ENCODE measurements at regions not wholly inside any gene's neighbourhood (a gene's known extent, or its start where the extent isn't known, plus 50 kb on each side); places are given as distances from the start of the nearest gene placed in this dataset.
A peak's percentile ranks its signal among the peaks of the same experiment; 100 is the strongest.

GRCh38 chr6:67285770-67286495 is 1349.1 kb upstream of the ADGRB3 start:
- no peak overlapping the region for H3K4me2 ChIP-seq (ENCODE audit: insufficient read depth, low read length, poor library complexity, severe bottlenecking)
- no peaks in the 10 kb centered on the region for H3K4me1 ChIP-seq (ENCODE audit: control insufficient read depth in 2 of 2, insufficient read depth in 1 of 2, low read depth in 1 of 2, low read length in 2 of 2)
- H3K4me3 ChIP-seq (ENCODE audit: low read length in 2 of 2) = no peak overlapping the region
- no peak overlapping the region for H2BK12ac ChIP-seq (ENCODE audit: low read length)
- H2AK5ac ChIP-seq (ENCODE audit: low read depth, low read length) = no peak overlapping the region
- no peak for DNase-seq (ENCODE audit: low spot score)
- no peak overlapping the region for H3K27ac ChIP-seq (replicated peaks; ENCODE audit: low read length)
- no peak overlapping the region for H2BK120ac ChIP-seq (ENCODE audit: low read depth, low read length)
- H2BK15ac ChIP-seq (ENCODE audit: low read length) = no peak overlapping the region
- no peak overlapping the region for H3K18ac ChIP-seq (ENCODE audit: low read length)
- no peak overlapping the region for H4K8ac ChIP-seq (ENCODE audit: low read depth, low read length)
- H3K79me1 ChIP-seq (ENCODE audit: low read depth, low read length) = no peaks in the 10 kb centered on the region
- H3K36me3 ChIP-seq (replicated peaks in 1 of 2; ENCODE audit: control insufficient read depth in 2 of 2, insufficient read depth in 2 of 2, low read length in 2 of 2) = no peaks in the 10 kb centered on the region
- no peak overlapping the region for H2AFZ ChIP-seq (ENCODE audit: low read length)
- no peak overlapping the region for H3K4ac ChIP-seq (ENCODE audit: low read length)
- H2BK5ac ChIP-seq (ENCODE audit: low read length) = no peak overlapping the region
- no peak overlapping the region for H3K14ac ChIP-seq (ENCODE audit: low read length)
- H3K9ac ChIP-seq (ENCODE audit: low read depth, low read length, poor library complexity) = no peak overlapping the region
- H3K9me3 ChIP-seq (replicated peaks in 1 of 2; ENCODE audit: control insufficient read depth in 2 of 2, insufficient read depth in 1 of 2, low read depth in 1 of 2, low read length in 2 of 2) = no peaks in the 10 kb centered on the region
- H4K91ac ChIP-seq (ENCODE audit: low read depth, low read length, poor library complexity) = no peak overlapping the region
- no peak overlapping the region for H3K23ac ChIP-seq (ENCODE audit: low read depth, low read length, poor library complexity)
- H3K27me3 ChIP-seq (ENCODE audit: control insufficient read depth in 3 of 3, insufficient read depth in 3 of 3, low read depth in 1 of 3, low read length in 3 of 3) = no peaks in the 10 kb centered on the region

DNA sequence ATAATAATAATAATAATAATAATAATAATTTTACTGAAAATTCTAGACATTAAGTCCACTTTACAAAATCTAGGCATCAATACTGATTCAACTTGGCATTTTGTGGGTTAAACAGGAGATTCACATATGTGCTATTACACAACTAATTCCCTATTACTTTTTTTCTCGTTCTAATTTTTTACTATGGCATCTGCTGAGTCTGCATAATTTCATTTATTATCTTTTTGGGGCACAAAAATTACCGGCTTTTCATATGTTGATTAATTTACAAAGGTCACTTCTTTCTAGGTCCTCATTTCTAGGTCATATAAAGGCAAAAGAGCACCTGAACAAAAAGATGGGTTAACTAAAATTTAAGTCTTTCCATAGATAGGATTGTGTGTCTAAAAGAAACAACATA is 1357.8 kb upstream of the ADGRB3 start:
- Histone ChIP-seq H3K9ac (ENCODE audit: low read depth, low read length, poor library complexity) (no peak overlapping the region), H3K4me3 (ENCODE audit: low read length in 2 of 2) (no peak overlapping the region)
- no CpG with 5 or more reads among the region's 2 CpGs for WGBS, 2 donors (ENCODE audit: extremely low coverage in 2 of 2, insufficient read length in 2 of 2, insufficient replicate concordance in 1 of 2)

GRCh38 chr6:67265996-67266921 is 1368.8 kb upstream of the ADGRB3 start:
- no peak overlapping the region for H3K23ac ChIP-seq (ENCODE audit: low read depth, low read length, poor library complexity)
- no peak overlapping the region for H3K4ac ChIP-seq (ENCODE audit: low read length)
- H3K27me3 ChIP-seq (ENCODE audit: control insufficient read depth in 3 of 3, insufficient read depth in 3 of 3, low read depth in 1 of 3, low read length in 3 of 3) = no peaks in the 10 kb centered on the region
- H3K9ac ChIP-seq (ENCODE audit: low read depth, low read length, poor library complexity) = no peak overlapping the region
- DNase-seq (ENCODE audit: low spot score) = no peak
- no peaks in the 10 kb centered on the region for H3K36me3 ChIP-seq (replicated peaks in 1 of 2; ENCODE audit: control insufficient read depth in 2 of 2, insufficient read depth in 2 of 2, low read length in 2 of 2)
- H3K4me2 ChIP-seq (ENCODE audit: insufficient read depth, low read length, poor library complexity, severe bottlenecking) = no peak overlapping the region
- no peak overlapping the region for H2AK5ac ChIP-seq (ENCODE audit: low read depth, low read length)
- H3K79me1 ChIP-seq (ENCODE audit: low read depth, low read length) = no peaks in the 10 kb centered on the region
- no peak overlapping the region for H2BK12ac ChIP-seq (ENCODE audit: low read length)
- H4K8ac ChIP-seq (ENCODE audit: low read depth, low read length) = no peak overlapping the region
- H3K14ac ChIP-seq (ENCODE audit: low read length) = no peak overlapping the region
- no peak overlapping the region for H3K27ac ChIP-seq (replicated peaks; ENCODE audit: low read length)
- WGBS, 2 donors (ENCODE audit: extremely low coverage in 2 of 2, insufficient read length in 2 of 2, insufficient replicate concordance in 1 of 2) = no CpG with 5 or more reads among the region's 20 CpGs
- H3K9me3 ChIP-seq (replicated peaks in 1 of 2; ENCODE audit: control insufficient read depth in 2 of 2, insufficient read depth in 1 of 2, low read depth in 1 of 2, low read length in 2 of 2) = no peaks in the 10 kb centered on the region
- H3K4me3 ChIP-seq (ENCODE audit: low read length in 2 of 2) = no peak overlapping the region
- peaks cover 0 to 3% of the 10 kb centered on the region in 2 donors for H3K4me1 ChIP-seq (ENCODE audit: control insufficient read depth in 2 of 2, insufficient read depth in 1 of 2, low read depth in 1 of 2, low read length in 2 of 2)
- H4K91ac ChIP-seq (ENCODE audit: low read depth, low read length, poor library complexity) = no peak overlapping the region
- H2BK15ac ChIP-seq (ENCODE audit: low read length) = no peak overlapping the region
- H2BK120ac ChIP-seq (ENCODE audit: low read depth, low read length) = no peak overlapping the region
- no peak overlapping the region for H2AFZ ChIP-seq (ENCODE audit: low read length)
- H3K18ac ChIP-seq (ENCODE audit: low read length) = peak overlapping the region; percentile 82
- H2BK5ac ChIP-seq (ENCODE audit: low read length) = no peak overlapping the region

More for the DNA sequence above, 1357.8 kb upstream of the ADGRB3 start:
- Histone ChIP-seq H3K4me1 (ENCODE audit: control insufficient read depth in 2 of 2, insufficient read depth in 1 of 2, low read depth in 1 of 2, low read length in 2 of 2) (no peaks in the 10 kb centered on the region), H2AFZ (ENCODE audit: low read length) (no peak overlapping the region), H3K4ac (ENCODE audit: low read length) (no peak overlapping the region), H4K8ac (ENCODE audit: low read depth, low read length) (no peak overlapping the region), H2BK15ac (ENCODE audit: low read length) (no peak overlapping the region), H3K27me3 (ENCODE audit: control insufficient read depth in 3 of 3, insufficient read depth in 3 of 3, low read depth in 1 of 3, low read length in 3 of 3) (no peaks in the 10 kb centered on the region), H3K79me1 (ENCODE audit: low read depth, low read length) (no peaks in the 10 kb centered on the region), H2BK12ac (ENCODE audit: low read length) (no peak overlapping the region), H4K91ac (ENCODE audit: low read depth, low read length, poor library complexity) (no peak overlapping the region), H3K9me3 (replicated peaks in 1 of 2; ENCODE audit: control insufficient read depth in 2 of 2, insufficient read depth in 1 of 2, low read depth in 1 of 2, low read length in 2 of 2) (no peaks in the 10 kb centered on the region), H2BK5ac (ENCODE audit: low read length) (no peak overlapping the region), H3K4me2 (ENCODE audit: insufficient read depth, low read length, poor library complexity, severe bottlenecking) (no peak overlapping the region), H3K23ac (ENCODE audit: low read depth, low read length, poor library complexity) (no peak overlapping the region), H3K14ac (ENCODE audit: low read length) (no peak overlapping the region), H2BK120ac (ENCODE audit: low read depth, low read length) (no peak overlapping the region), H3K36me3 (replicated peaks in 1 of 2; ENCODE audit: control insufficient read depth in 2 of 2, insufficient read depth in 2 of 2, low read length in 2 of 2) (no peaks in the 10 kb centered on the region), H3K27ac (replicated peaks; ENCODE audit: low read length) (no peak overlapping the region), H3K18ac (ENCODE audit: low read length) (no peak overlapping the region), H2AK5ac (ENCODE audit: low read depth, low read length) (no peak overlapping the region)
- no peak for DNase-seq (ENCODE audit: low spot score)

GRCh38 chr6:67252663-67253062 is 1382.4 kb upstream of the ADGRB3 start:
- Histone ChIP-seq H3K4me1 (ENCODE audit: control insufficient read depth in 2 of 2, insufficient read depth in 1 of 2, low read depth in 1 of 2, low read length in 2 of 2) (no peaks in the 10 kb centered on the region), H2BK15ac (ENCODE audit: low read length) (no peak overlapping the region), H2BK12ac (ENCODE audit: low read length) (no peak overlapping the region), H3K27ac (replicated peaks; ENCODE audit: low read length) (no peak overlapping the region), H3K9ac (ENCODE audit: low read depth, low read length, poor library complexity) (no peak overlapping the region), H4K8ac (ENCODE audit: low read depth, low read length) (no peak overlapping the region), H2AK5ac (ENCODE audit: low read depth, low read length) (no peak overlapping the region), H2BK120ac (ENCODE audit: low read depth, low read length) (no peak overlapping the region), H3K27me3 (ENCODE audit: control insufficient read depth in 3 of 3, insufficient read depth in 3 of 3, low read depth in 1 of 3, low read length in 3 of 3) (no peaks in the 10 kb centered on the region), H4K91ac (ENCODE audit: low read depth, low read length, poor library complexity) (no peak overlapping the region), H3K4me2 (ENCODE audit: insufficient read depth, low read length, poor library complexity, severe bottlenecking) (no peak overlapping the region), H3K23ac (ENCODE audit: low read depth, low read length, poor library complexity) (no peak overlapping the region), H3K14ac (ENCODE audit: low read length) (no peak overlapping the region), H2AFZ (ENCODE audit: low read length) (no peak overlapping the region), H3K4ac (ENCODE audit: low read length) (no peak overlapping the region), H3K79me1 (ENCODE audit: low read depth, low read length) (no peaks in the 10 kb centered on the region), H2BK5ac (ENCODE audit: low read length) (no peak overlapping the region), H3K36me3 (replicated peaks in 1 of 2; ENCODE audit: control insufficient read depth in 2 of 2, insufficient read depth in 2 of 2, low read length in 2 of 2) (no peaks in the 10 kb centered on the region), H3K4me3 (ENCODE audit: low read length in 2 of 2) (no peak overlapping the region), H3K9me3 (replicated peaks in 1 of 2; ENCODE audit: control insufficient read depth in 2 of 2, insufficient read depth in 1 of 2, low read depth in 1 of 2, low read length in 2 of 2) (no peaks in the 10 kb centered on the region), H3K18ac (ENCODE audit: low read length) (no peak overlapping the region)
- no peak for DNase-seq (ENCODE audit: low spot score)
- no CpG with 5 or more reads among the region's 3 CpGs for WGBS, 2 donors (ENCODE audit: extremely low coverage in 2 of 2, insufficient read length in 2 of 2, insufficient replicate concordance in 1 of 2)

Measured in neuronal stem cell (in vitro differentiated cells).